ENCODE measurements at regions not wholly inside any gene's neighbourhood (a gene's known extent, or its start where the extent isn't known, plus 50 kb on each side); places are given as distances from the start of the nearest gene placed in this dataset.
"Not testable (repeated sequence)": the region's sequence is repeated elsewhere in the genome, so short reads cannot be mapped to it uniquely, and the experiment has no call there.

DNA sequence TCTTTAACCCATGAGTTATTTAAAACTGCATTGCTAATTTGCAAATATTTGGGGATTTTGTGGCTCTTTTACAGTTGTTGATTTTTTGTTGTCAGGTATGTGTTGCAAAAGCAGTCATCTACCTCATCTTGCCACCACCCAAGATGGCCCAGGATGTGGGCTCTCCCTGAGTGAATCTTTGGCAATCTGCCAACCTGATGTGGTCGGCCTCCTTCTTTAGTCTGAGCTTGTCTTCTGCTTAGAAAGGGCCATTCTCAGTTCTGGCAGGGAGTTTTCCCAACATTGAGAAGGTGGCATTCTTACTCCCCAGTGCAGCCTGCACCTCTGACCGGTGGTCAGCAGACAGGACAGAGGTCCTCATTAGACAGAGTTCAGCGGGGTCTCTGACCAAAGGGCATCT lies 957.2 kb downstream of the TUBA3C start:
- not testable (repeated sequence) for TF ChIP-seq POLR2AphosphoS5 (IDR thresholded peaks at IDR 0.05; ENCODE audit: insufficient read depth, low read depth, low read length); EZH2 (IDR thresholded peaks at IDR 0.05; ENCODE audit: borderline replicate concordance, low read depth, low read length, severe bottlenecking)
- TF ChIP-seq, protein P1, sequence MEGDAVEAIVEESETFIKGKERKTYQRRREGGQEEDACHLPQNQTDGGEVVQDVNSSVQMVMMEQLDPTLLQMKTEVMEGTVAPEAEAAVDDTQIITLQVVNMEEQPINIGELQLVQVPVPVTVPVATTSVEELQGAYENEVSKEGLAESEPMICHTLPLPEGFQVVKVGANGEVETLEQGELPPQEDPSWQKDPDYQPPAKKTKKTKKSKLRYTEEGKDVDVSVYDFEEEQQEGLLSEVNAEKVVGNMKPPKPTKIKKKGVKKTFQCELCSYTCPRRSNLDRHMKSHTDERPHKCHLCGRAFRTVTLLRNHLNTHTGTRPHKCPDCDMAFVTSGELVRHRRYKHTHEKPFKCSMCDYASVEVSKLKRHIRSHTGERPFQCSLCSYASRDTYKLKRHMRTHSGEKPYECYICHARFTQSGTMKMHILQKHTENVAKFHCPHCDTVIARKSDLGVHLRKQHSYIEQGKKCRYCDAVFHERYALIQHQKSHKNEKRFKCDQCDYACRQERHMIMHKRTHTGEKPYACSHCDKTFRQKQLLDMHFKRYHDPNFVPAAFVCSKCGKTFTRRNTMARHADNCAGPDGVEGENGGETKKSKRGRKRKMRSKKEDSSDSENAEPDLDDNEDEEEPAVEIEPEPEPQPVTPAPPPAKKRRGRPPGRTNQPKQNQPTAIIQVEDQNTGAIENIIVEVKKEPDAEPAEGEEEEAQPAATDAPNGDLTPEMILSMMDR (IDR thresholded peaks at IDR 0.05; ENCODE audit: extremely low read depth in 1 of 2, insufficient read depth in 1 of 2, low read depth in 1 of 2, low read length in 2 of 2): not testable (repeated sequence)
